DND-41 (cell line): ENCODE measurements at regions not wholly inside any gene's neighbourhood (a gene's known extent, or its start where the extent isn't known, plus 50 kb on each side); places are given as distances from the start of the nearest gene placed in this dataset.

ENCODE experiments used
- CTCF ChIP-seq: IDR thresholded peaks from 2 replicates; pipeline ENCODE4 v1.5.1; 2012; ENCODE audit warnings: borderline replicate concordance, low read length, moderate library complexity, mild to moderate bottlenecking; ENCODE audit not compliant: poor library complexity, severe bottlenecking; ENCODE audit errors: extremely low read depth
- EZH2 ChIP-seq: IDR thresholded peaks from 3 replicates; pipeline ENCODE4 v1.6.1; 2012; ENCODE audit warnings: borderline replicate concordance, low read depth, mild to moderate bottlenecking, moderate library complexity, low read length, inconsistent platforms; ENCODE audit not compliant: severe bottlenecking

GRCh38 chr17:71546419-71546818, 574.4 kb upstream of the SOX9 start:
- TF ChIP-seq EZH2 (no peak), CTCF (no peak)
